ENCODE measurements at regions not wholly inside any gene's neighbourhood (a gene's known extent, or its start where the extent isn't known, plus 50 kb on each side); places are given as distances from the start of the nearest gene placed in this dataset.
A peak's percentile ranks its signal among the peaks of the same experiment; 100 is the strongest.

- no peak for ATAC-seq
- no peak for TF ChIP-seq ZFP3 (CRISPR knock-in tag; IDR thresholded peaks at IDR 0.05)
- no peak for TF ChIP-seq ZFP30 (CRISPR knock-in tag; IDR thresholded peaks at IDR 0.05)
- TF ChIP-seq TCF4 (CRISPR knock-in tag; IDR thresholded peaks at IDR 0.05; ENCODE audit: borderline replicate concordance) = peak; percentile 69; the same call in 1 of the 2 replicates
- no peak for TF ChIP-seq BACH2 (CRISPR knock-in tag; IDR thresholded peaks at IDR 0.05; ENCODE audit: borderline replicate concordance)
- TF ChIP-seq TSHZ2 (CRISPR knock-in tag; IDR thresholded peaks at IDR 0.05) = no peak
Measured at GRCh38 chr3:155236473-155236872, 57.0 kb downstream of the STRIT1 start.

Measured in SK-N-SH treated with all-trans-retinoic acid at 6 μM for 48 hours (cell line).